ENCODE measurements at regions not wholly inside any gene's neighbourhood (a gene's known extent, or its start where the extent isn't known, plus 50 kb on each side); places are given as distances from the start of the nearest gene placed in this dataset.

- no peak overlapping the region for H3K27ac Mint-ChIP-seq (ENCODE audit: unreplicated experiment)
- peaks cover 6% of the 10 kb centered on the region for H3K4me1 Mint-ChIP-seq (ENCODE audit: low read depth, unreplicated experiment)
- Histone ChIP-seq H3K27me3 (replicated peaks; ENCODE audit: control insufficient read depth, insufficient read depth, low read length) (no peaks in the 10 kb centered on the region), H3K36me3 (ENCODE audit: control insufficient read depth, insufficient read depth, low read length) (no peaks in the 10 kb centered on the region), H3K9me3 (no peaks in the 10 kb centered on the region), H3K4me3 (ENCODE audit: low read depth, low read length) (no peak overlapping the region), H3K4me1 (no peaks in the 10 kb centered on the region)
- CTCF ChIA-PET = no interaction called here
- intact Hi-C loops (cut with micrococcal nuclease; ENCODE audit: unreplicated experiment) = loop anchor here (10.0 kb wide), 1 partner anchor 243 kb away; no protein-coding TSS in a partner anchor
- H3K27me3 Mint-ChIP-seq (ENCODE audit: insufficient read depth, unreplicated experiment) = peaks cover 20% of the 10 kb centered on the region
- no TSS peak for BruUV-seq (replicated peaks)
- POLR2A ChIA-PET = no interaction called here
- H3K36me3 Mint-ChIP-seq (ENCODE audit: insufficient read depth, unreplicated experiment) = no peaks in the 10 kb centered on the region
- H3K9me3 Mint-ChIP-seq (ENCODE audit: unreplicated experiment) = no peaks in the 10 kb centered on the region
- DNase-seq = no peak
- H3K4me3 Mint-ChIP-seq (ENCODE audit: unreplicated experiment) = no peak overlapping the region
- no peak for TF ChIP-seq CTCF (IDR thresholded peaks at IDR 0.05; ENCODE audit: insufficient read depth in 1 of 2, low read depth in 1 of 2, low read length in 1 of 2, severe bottlenecking in 1 of 2, unreplicated experiment in 1 of 2)
Measured at GRCh38 chr2:176392249-176392648, 123.0 kb downstream of the MTX2 start.

GRCh38 chr2:176392744-176393414, 123.6 kb downstream of the MTX2 start:
- no peak overlapping the region for H3K4me3 ChIP-seq (ENCODE audit: low read depth, low read length)
- H3K27me3 ChIP-seq (replicated peaks; ENCODE audit: control insufficient read depth, insufficient read depth, low read length) = no peaks in the 10 kb centered on the region
- H3K27ac Mint-ChIP-seq (ENCODE audit: unreplicated experiment) = no peak overlapping the region
- peaks cover 15% of the 10 kb centered on the region for H3K27me3 Mint-ChIP-seq (ENCODE audit: insufficient read depth, unreplicated experiment)
- CTCF ChIA-PET = no interaction called here
- BruUV-seq (replicated peaks) = no TSS peak
- H3K36me3 ChIP-seq (ENCODE audit: control insufficient read depth, insufficient read depth, low read length) = no peaks in the 10 kb centered on the region
- H3K4me1 ChIP-seq = no peaks in the 10 kb centered on the region
- intact Hi-C loops (cut with micrococcal nuclease; ENCODE audit: unreplicated experiment) = loop anchor here (10.0 kb wide), 1 partner anchor 242 kb away; no protein-coding TSS in a partner anchor
- no peak for DNase-seq
- POLR2A ChIA-PET = no interaction called here
- no peak overlapping the region for H3K4me3 Mint-ChIP-seq (ENCODE audit: unreplicated experiment)
- H3K9me3 ChIP-seq = no peaks in the 10 kb centered on the region
- TF ChIP-seq CTCF (IDR thresholded peaks at IDR 0.05; ENCODE audit: insufficient read depth in 1 of 2, low read depth in 1 of 2, low read length in 1 of 2, severe bottlenecking in 1 of 2, unreplicated experiment in 1 of 2) = no peak
- H3K36me3 Mint-ChIP-seq (ENCODE audit: insufficient read depth, unreplicated experiment) = no peaks in the 10 kb centered on the region
- peaks cover 6% of the 10 kb centered on the region for H3K4me1 Mint-ChIP-seq (ENCODE audit: low read depth, unreplicated experiment)
- no peaks in the 10 kb centered on the region for H3K9me3 Mint-ChIP-seq (ENCODE audit: unreplicated experiment)

- H3K4me3 ChIP-seq (ENCODE audit: low read depth, low read length) = no peak overlapping the region
- no peak overlapping the region for H3K4me3 Mint-ChIP-seq (ENCODE audit: unreplicated experiment)
- POLR2A ChIA-PET = no interaction called here
Measured at GRCh38 chr2:176395273-176395854, 126.1 kb downstream of the MTX2 start.

More at GRCh38 chr2:176395273-176395854, 126.1 kb downstream of the MTX2 start:
- Histone ChIP-seq H3K9me3 (no peaks in the 10 kb centered on the region), H3K4me1 (no peaks in the 10 kb centered on the region), H3K36me3 (ENCODE audit: control insufficient read depth, insufficient read depth, low read length) (no peaks in the 10 kb centered on the region), H3K27me3 (replicated peaks; ENCODE audit: control insufficient read depth, insufficient read depth, low read length) (no peaks in the 10 kb centered on the region)
- CTCF ChIA-PET = no interaction called here
- peaks cover 6% of the 10 kb centered on the region for H3K4me1 Mint-ChIP-seq (ENCODE audit: low read depth, unreplicated experiment)
- no peaks in the 10 kb centered on the region for H3K36me3 Mint-ChIP-seq (ENCODE audit: insufficient read depth, unreplicated experiment)
- TF ChIP-seq CTCF (IDR thresholded peaks at IDR 0.05; ENCODE audit: insufficient read depth in 1 of 2, low read depth in 1 of 2, low read length in 1 of 2, severe bottlenecking in 1 of 2, unreplicated experiment in 1 of 2) = no peak
- peaks cover 11% of the 10 kb centered on the region for H3K27me3 Mint-ChIP-seq (ENCODE audit: insufficient read depth, unreplicated experiment)
- no peak overlapping the region for H3K27ac Mint-ChIP-seq (ENCODE audit: unreplicated experiment)
- DNase-seq = no peak
- intact Hi-C loops (cut with micrococcal nuclease; ENCODE audit: unreplicated experiment) = loop anchor here (10.0 kb wide), 1 partner anchor 239 kb away; no protein-coding TSS in a partner anchor
- BruUV-seq (replicated peaks) = no TSS peak
- no peaks in the 10 kb centered on the region for H3K9me3 Mint-ChIP-seq (ENCODE audit: unreplicated experiment)

Measured in Caco-2 (cell line).